ENCODE measurements at regions not wholly inside any gene's neighbourhood (a gene's known extent, or its start where the extent isn't known, plus 50 kb on each side); places are given as distances from the start of the nearest gene placed in this dataset.

DNA sequence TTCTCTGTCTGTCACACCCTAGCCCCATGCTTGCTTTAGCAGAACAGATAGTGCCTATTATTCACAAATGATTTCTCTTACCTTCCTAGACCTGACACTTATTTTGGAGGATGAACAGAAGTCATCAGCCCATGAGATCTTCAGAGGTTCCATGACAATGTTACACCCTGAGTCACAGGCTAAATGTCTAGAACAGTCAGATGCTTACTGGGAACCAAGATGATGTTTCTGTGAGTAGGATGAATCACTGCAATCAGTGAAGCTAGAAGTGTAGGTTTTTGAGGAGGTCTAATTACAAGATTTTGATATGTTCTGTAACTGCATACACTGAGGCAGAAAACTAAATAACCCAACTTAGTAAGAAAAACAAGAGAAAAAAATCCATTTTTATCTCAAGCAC lies 123.0 kb upstream of the THUMPD2 start:
- TF ChIP-seq, protein P1, sequence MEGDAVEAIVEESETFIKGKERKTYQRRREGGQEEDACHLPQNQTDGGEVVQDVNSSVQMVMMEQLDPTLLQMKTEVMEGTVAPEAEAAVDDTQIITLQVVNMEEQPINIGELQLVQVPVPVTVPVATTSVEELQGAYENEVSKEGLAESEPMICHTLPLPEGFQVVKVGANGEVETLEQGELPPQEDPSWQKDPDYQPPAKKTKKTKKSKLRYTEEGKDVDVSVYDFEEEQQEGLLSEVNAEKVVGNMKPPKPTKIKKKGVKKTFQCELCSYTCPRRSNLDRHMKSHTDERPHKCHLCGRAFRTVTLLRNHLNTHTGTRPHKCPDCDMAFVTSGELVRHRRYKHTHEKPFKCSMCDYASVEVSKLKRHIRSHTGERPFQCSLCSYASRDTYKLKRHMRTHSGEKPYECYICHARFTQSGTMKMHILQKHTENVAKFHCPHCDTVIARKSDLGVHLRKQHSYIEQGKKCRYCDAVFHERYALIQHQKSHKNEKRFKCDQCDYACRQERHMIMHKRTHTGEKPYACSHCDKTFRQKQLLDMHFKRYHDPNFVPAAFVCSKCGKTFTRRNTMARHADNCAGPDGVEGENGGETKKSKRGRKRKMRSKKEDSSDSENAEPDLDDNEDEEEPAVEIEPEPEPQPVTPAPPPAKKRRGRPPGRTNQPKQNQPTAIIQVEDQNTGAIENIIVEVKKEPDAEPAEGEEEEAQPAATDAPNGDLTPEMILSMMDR (IDR thresholded peaks at IDR 0.05): no peak
- TF ChIP-seq POLR2A (IDR thresholded peaks at IDR 0.05): no peak
